ENCODE measurements at regions not wholly inside any gene's neighbourhood (a gene's known extent, or its start where the extent isn't known, plus 50 kb on each side); places are given as distances from the start of the nearest gene placed in this dataset.

DNA sequence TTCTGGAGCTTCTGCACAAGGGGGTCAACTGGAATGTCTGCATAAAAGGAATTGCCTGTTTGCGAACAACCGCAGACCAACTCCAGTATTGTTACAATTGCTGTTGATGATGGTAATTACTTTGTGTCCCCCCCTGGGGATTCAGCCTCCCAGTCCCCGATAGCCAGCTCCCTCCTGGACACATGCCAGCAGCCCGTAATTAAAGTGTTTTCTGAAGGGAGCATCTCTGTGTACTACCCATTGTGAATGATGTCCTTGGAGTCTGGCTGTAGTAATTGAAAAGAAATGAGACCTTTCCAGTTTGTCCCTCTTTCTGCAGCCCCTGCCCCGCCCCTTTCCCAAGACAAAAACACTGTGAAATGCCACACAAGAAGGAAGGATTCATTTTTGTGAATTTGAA lies 377.1 kb upstream of the LCORL start:
- TF ChIP-seq, protein P1, sequence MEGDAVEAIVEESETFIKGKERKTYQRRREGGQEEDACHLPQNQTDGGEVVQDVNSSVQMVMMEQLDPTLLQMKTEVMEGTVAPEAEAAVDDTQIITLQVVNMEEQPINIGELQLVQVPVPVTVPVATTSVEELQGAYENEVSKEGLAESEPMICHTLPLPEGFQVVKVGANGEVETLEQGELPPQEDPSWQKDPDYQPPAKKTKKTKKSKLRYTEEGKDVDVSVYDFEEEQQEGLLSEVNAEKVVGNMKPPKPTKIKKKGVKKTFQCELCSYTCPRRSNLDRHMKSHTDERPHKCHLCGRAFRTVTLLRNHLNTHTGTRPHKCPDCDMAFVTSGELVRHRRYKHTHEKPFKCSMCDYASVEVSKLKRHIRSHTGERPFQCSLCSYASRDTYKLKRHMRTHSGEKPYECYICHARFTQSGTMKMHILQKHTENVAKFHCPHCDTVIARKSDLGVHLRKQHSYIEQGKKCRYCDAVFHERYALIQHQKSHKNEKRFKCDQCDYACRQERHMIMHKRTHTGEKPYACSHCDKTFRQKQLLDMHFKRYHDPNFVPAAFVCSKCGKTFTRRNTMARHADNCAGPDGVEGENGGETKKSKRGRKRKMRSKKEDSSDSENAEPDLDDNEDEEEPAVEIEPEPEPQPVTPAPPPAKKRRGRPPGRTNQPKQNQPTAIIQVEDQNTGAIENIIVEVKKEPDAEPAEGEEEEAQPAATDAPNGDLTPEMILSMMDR (IDR thresholded peaks at IDR 0.05): no peak
- TF ChIP-seq POLR2AphosphoS5 (IDR thresholded peaks at IDR 0.05) (no peak), EP300 (IDR thresholded peaks at IDR 0.05) (no peak), POLR2A (IDR thresholded peaks at IDR 0.05) (no peak)
